NCI-H345 (cell line): ENCODE measurements at regions not wholly inside any gene's neighbourhood (a gene's known extent, or its start where the extent isn't known, plus 50 kb on each side); places are given as distances from the start of the nearest gene placed in this dataset.
"Not testable (repeated sequence)": the region's sequence is repeated elsewhere in the genome, so short reads cannot be mapped to it uniquely, and the experiment has no call there.

ENCODE experiments used
- DNase-seq: peaks from one replicate; lab custom pipeline; 2025; lab: John Stamatoyannopoulos, UW

- no peak for DNase-seq
Measured at GRCh38 chr3:43838009-43838758, 147.4 kb downstream of the ABHD5 start.

GRCh38 chr3:43838877-43839276 is 148.1 kb downstream of the ABHD5 start:
- no peak for DNase-seq

GRCh38 chr3:43843386-43843785 is 152.6 kb downstream of the ABHD5 start:
- DNase-seq: no peak

GRCh38 chr3:43844757-43845156 is 154.0 kb downstream of the ABHD5 start:
- DNase-seq: no peak

GRCh38 chr3:43845553-43845952 is 154.8 kb downstream of the ABHD5 start:
- DNase-seq: not testable (repeated sequence)

GRCh38 chr3:43852066-43852465 is 161.3 kb downstream of the ABHD5 start:
- no peak for DNase-seq

- DNase-seq: no peak
Measured at GRCh38 chr3:43854283-43854682, 163.5 kb downstream of the ABHD5 start.

- no peak for DNase-seq
Measured at GRCh38 chr3:43854916-43855315, 164.2 kb downstream of the ABHD5 start.

GRCh38 chr3:43855674-43856299 is 165.0 kb downstream of the ABHD5 start:
- peak; percentile 52 for DNase-seq

- no peak for DNase-seq
Measured at GRCh38 chr3:43856351-43856750, 165.6 kb downstream of the ABHD5 start.

GRCh38 chr3:43856761-43857160 is 166.0 kb downstream of the ABHD5 start:
- DNase-seq: no peak

- DNase-seq: no peak
Measured at GRCh38 chr3:43857361-43858293, 166.9 kb downstream of the ABHD5 start.

GRCh38 chr3:43858294-43858701 is 167.6 kb downstream of the ABHD5 start:
- DNase-seq: no peak

GRCh38 chr3:43859766-43860165 is 169.0 kb downstream of the ABHD5 start:
- no peak for DNase-seq

GRCh38 chr3:43861635-43862034 is 170.9 kb downstream of the ABHD5 start:
- DNase-seq: no peak

- DNase-seq: no peak
Measured at GRCh38 chr3:43862470-43862869, 171.7 kb downstream of the ABHD5 start.

- no peak for DNase-seq
Measured at GRCh38 chr3:43862992-43863805, 172.5 kb downstream of the ABHD5 start.

- DNase-seq: no peak
Measured at GRCh38 chr3:43863966-43864933, 173.5 kb downstream of the ABHD5 start.

- DNase-seq: no peak
Measured at GRCh38 chr3:43865351-43865750, 174.6 kb downstream of the ABHD5 start.

- DNase-seq: no peak
Measured at GRCh38 chr3:43865887-43866528, 175.3 kb downstream of the ABHD5 start.
